Astrocyte of the spinal cord (primary cell): ENCODE measurements at regions not wholly inside any gene's neighbourhood (a gene's known extent, or its start where the extent isn't known, plus 50 kb on each side); places are given as distances from the start of the nearest gene placed in this dataset.

ENCODE experiments used
- DNase-seq: peaks from one replicate; pipeline ENCODE4 v3.0.0; 2011; ENCODE audit warnings: low read depth, low spot score
- H3K4me3 ChIP-seq: 2 replicates; pipeline ENCODE4 v1.5.1; 2011; ENCODE audit warnings: low read depth, mild to moderate bottlenecking, low read length, moderate library complexity
- in situ Hi-C: cut with HindIII; loops from 2 replicates; pipeline ENCODE4 v1.10.0; 2017; ENCODE audit warnings: low sequenced_read_pairs
- TF ChIP-seq, protein P1 (sequence below): IDR thresholded peaks from 2 replicates; pipeline ENCODE4 v1.5.1; 2012; ENCODE audit warnings: low read depth, mild to moderate bottlenecking, low read length, inconsistent platforms

DNA sequence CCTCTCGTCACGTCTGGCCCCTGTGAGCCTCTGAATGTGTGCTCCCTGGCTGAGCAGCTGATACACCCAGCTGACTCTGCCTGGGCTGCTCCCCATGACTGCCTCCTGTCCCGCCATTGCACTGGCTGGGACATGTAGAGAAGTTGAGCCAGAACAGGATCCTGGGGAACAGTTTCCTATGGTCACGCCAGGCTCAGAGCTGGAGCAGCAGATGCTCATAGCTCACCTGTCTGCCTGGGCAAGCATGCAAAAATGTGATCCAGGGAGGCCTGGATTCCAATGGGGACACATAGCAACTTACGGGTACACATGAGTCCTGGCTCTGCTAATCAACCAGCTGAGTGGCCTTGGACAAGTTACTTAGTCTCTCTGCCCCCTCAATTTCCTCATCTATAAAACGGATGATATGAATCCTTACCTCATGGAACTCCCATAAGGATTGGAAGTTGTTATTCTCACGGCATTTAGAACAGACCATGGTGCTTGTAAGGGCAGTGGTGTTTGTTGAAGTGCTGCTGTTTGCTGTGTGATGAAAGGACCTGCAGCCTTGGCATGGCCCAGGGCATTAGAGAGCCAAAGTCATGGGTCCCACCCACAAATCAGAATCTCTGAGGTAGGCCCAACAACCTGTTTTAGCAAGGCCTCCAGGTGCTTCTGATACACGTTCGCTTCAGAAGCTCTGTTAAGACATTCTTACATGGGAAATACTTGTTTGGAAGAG is 150.3 kb upstream of the VANGL1 start:
- no peak for DNase-seq

DNA sequence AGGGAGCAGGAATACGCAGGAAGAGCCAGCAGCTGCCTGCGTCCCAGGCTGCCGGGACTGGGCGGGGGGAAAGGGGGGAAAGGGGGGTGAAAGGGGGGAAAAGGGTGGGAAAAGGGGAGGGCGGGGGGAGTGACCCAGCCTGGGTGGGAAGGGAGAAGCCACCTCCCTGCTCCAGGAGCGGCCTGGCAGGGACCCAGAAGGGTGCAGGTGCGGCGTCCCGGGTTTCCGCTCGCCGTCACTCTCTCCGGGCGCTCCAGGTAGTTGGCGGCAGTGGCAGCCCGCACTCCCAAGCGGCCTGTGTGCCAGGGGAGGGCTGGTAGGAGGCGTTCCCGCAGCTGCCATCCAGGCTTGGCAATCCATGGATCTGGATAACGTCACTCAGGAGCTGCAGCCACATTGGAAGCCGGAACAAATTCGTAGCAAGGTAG is 141.0 kb upstream of the NGF start:
- H3K4me3 ChIP-seq: no peak overlapping the region
- no peak for DNase-seq
- in situ Hi-C loops: no loop called here
- TF ChIP-seq, protein P1, sequence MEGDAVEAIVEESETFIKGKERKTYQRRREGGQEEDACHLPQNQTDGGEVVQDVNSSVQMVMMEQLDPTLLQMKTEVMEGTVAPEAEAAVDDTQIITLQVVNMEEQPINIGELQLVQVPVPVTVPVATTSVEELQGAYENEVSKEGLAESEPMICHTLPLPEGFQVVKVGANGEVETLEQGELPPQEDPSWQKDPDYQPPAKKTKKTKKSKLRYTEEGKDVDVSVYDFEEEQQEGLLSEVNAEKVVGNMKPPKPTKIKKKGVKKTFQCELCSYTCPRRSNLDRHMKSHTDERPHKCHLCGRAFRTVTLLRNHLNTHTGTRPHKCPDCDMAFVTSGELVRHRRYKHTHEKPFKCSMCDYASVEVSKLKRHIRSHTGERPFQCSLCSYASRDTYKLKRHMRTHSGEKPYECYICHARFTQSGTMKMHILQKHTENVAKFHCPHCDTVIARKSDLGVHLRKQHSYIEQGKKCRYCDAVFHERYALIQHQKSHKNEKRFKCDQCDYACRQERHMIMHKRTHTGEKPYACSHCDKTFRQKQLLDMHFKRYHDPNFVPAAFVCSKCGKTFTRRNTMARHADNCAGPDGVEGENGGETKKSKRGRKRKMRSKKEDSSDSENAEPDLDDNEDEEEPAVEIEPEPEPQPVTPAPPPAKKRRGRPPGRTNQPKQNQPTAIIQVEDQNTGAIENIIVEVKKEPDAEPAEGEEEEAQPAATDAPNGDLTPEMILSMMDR: no peak

More for the DNA sequence above, 150.3 kb upstream of the VANGL1 start:
- in situ Hi-C loops: no loop called here
- TF ChIP-seq, protein P1: no peak
- H3K4me3 ChIP-seq: no peak overlapping the region

DNA sequence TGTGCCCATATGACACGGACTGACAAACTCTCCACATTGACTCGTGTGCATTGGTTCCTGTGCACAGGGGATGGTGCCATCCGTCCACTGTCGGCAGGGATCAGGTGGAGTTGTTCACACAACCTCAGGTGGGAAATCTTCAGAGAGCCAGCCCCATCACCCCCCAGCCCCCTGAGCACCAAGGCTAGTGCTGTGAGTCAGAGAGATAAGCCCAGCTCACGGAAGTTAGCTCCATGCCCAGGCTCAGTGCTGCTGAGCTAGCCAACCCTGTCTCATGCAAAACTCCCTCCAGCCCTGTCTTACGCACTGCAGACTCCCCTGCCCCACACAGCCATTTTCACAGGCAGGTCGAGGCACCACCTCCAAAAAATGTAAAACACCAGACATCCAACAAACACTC is 139.0 kb upstream of the NGF start:
- DNase-seq: no peak
- in situ Hi-C loops: no loop called here
- no peak overlapping the region for H3K4me3 ChIP-seq
- TF ChIP-seq, protein P1: no peak

- H3K4me3 ChIP-seq: no peak overlapping the region
- in situ Hi-C loops: no loop called here
- no peak for DNase-seq
- TF ChIP-seq, protein P1: peak; percentile 13
Measured at GRCh38 chr1:115476616-115477015, 138.6 kb upstream of the NGF start.

DNA sequence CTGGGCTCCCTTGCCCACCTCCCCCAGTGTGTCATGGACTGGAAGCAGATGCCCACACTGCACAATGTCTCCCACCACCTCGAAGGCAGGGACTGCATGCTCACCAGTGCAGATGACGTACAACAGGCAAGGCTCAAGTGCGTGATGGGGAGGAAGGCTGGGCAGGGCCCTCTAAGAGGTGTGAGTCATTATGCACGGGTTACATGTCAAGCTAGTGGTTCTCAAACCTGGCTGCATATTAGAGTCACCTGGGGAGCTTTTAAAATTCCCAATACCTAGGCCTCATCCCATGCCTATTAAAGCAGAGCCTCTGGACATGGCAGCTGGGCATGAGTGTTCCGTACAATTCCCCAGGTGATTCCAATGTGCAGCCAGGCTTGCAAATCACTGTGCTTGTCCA is 137.9 kb upstream of the NGF start:
- in situ Hi-C loops: no loop called here
- TF ChIP-seq, protein P1: no peak
- no peak overlapping the region for H3K4me3 ChIP-seq
- DNase-seq: no peak

GRCh38 chr1:115475252-115475651 is 137.2 kb upstream of the NGF start:
- no peak for DNase-seq
- TF ChIP-seq, protein P1: no peak
- in situ Hi-C loops: no loop called here
- no peak overlapping the region for H3K4me3 ChIP-seq
